Trophoblast cell (in vitro differentiated cells and primary cell): ENCODE measurements at regions not wholly inside any gene's neighbourhood (a gene's known extent, or its start where the extent isn't known, plus 50 kb on each side); places are given as distances from the start of the nearest gene placed in this dataset.
A peak's percentile ranks its signal among the peaks of the same experiment; 100 is the strongest.

Experiments
- DNase-seq, 2 donors: peaks; one replicate each; pipeline ENCODE4 v3.0.0-alpha.2; 2016
- H2AFZ ChIP-seq: 2 replicates; pipeline ENCODE4 v1.6.1; 2013; ENCODE audit warnings: low read length, moderate library complexity, mild to moderate bottlenecking; ENCODE audit not compliant: insufficient read depth, poor library complexity
- H2AK5ac ChIP-seq: 2 replicates; pipeline ENCODE4 v1.6.1; 2013; ENCODE audit warnings: mild to moderate bottlenecking, low read length
- H2BK120ac ChIP-seq: 2 replicates; pipeline ENCODE4 v1.6.1; 2013; ENCODE audit warnings: low read length, mild to moderate bottlenecking, moderate library complexity; ENCODE audit not compliant: insufficient read depth, poor library complexity
- H2BK12ac ChIP-seq: 2 replicates; pipeline ENCODE4 v1.6.1; 2013; ENCODE audit warnings: mild to moderate bottlenecking, low read length, moderate library complexity
- H2BK5ac ChIP-seq: 2 replicates; pipeline ENCODE4 v1.6.1; 2013; ENCODE audit warnings: low read length, low read depth, moderate library complexity, mild to moderate bottlenecking; ENCODE audit not compliant: poor library complexity
- H3K14ac ChIP-seq: 2 replicates; pipeline ENCODE4 v1.6.1; 2013; ENCODE audit warnings: mild to moderate bottlenecking, low read length
- H3K18ac ChIP-seq: 2 replicates; pipeline ENCODE4 v1.6.1; 2013; ENCODE audit warnings: mild to moderate bottlenecking, low read length
- H3K23ac ChIP-seq: 2 replicates; pipeline ENCODE4 v1.6.1; 2013; ENCODE audit warnings: low read length
- H3K27ac ChIP-seq: 2 replicates; pipeline ENCODE4 v1.5.1; 2013; ENCODE audit warnings: low read depth, mild to moderate bottlenecking, inconsistent platforms, low read length, moderate library complexity
- H3K27me3 ChIP-seq: 2 replicates; pipeline ENCODE4 v1.6.1; 2013; ENCODE audit warnings: inconsistent platforms, mild to moderate bottlenecking, low read length, moderate library complexity; ENCODE audit not compliant: insufficient read depth
- H3K36me3 ChIP-seq, 2 experiments: 1 replicate in 1 of 2; 2 replicates in 1 of 2; pipeline ENCODE4 v1.6.1; 2013; ENCODE audit warnings: low read length in 2 of 2, mild to moderate bottlenecking in 2 of 2, moderate library complexity in 1 of 2; ENCODE audit not compliant: insufficient read depth in 2 of 2, control insufficient read depth in 1 of 2
- H3K4ac ChIP-seq: 2 replicates; pipeline ENCODE4 v1.6.1; 2013; ENCODE audit warnings: low read depth, mild to moderate bottlenecking, low read length, moderate library complexity
- H3K4me1 ChIP-seq, 2 experiments: 1 replicate in 1 of 2; 2 replicates in 1 of 2; pipeline ENCODE4 v1.6.1; 2013; ENCODE audit warnings: low read length in 2 of 2, mild to moderate bottlenecking in 2 of 2, moderate library complexity in 1 of 2; ENCODE audit not compliant: insufficient read depth in 2 of 2, control insufficient read depth in 1 of 2
- H3K4me2 ChIP-seq: 2 replicates; pipeline ENCODE4 v1.6.1; 2013; ENCODE audit warnings: inconsistent platforms, mild to moderate bottlenecking, low read length, moderate library complexity
- H3K4me3 ChIP-seq: 2 replicates; pipeline ENCODE4 v1.5.1; 2013; ENCODE audit warnings: mild to moderate bottlenecking, low read depth, low read length, inconsistent platforms
- H3K79me1 ChIP-seq: one replicate; pipeline ENCODE4 v1.6.1; 2013; ENCODE audit warnings: low read length
- H3K79me2 ChIP-seq: 2 replicates; pipeline ENCODE4 v1.6.1; 2013; ENCODE audit warnings: low read length, mild to moderate bottlenecking; ENCODE audit not compliant: control insufficient read depth, insufficient read depth, poor library complexity
- H3K9ac ChIP-seq: 2 replicates; pipeline ENCODE4 v1.6.1; 2013; ENCODE audit warnings: mild to moderate bottlenecking, low read length
- H3K9me3 ChIP-seq: 2 replicates; pipeline ENCODE4 v1.6.1; 2013; ENCODE audit warnings: low read depth, mild to moderate bottlenecking, control low read depth, inconsistent platforms, low read length; ENCODE audit not compliant: insufficient read depth
- H4K12ac ChIP-seq: 2 replicates; pipeline ENCODE4 v1.6.1; 2013; ENCODE audit warnings: low read depth, mild to moderate bottlenecking, low read length, moderate library complexity
- H4K8ac ChIP-seq: 2 replicates; pipeline ENCODE4 v1.6.1; 2013; ENCODE audit warnings: low read depth, mild to moderate bottlenecking, low read length, moderate library complexity
- H4K91ac ChIP-seq: one replicate; pipeline ENCODE4 v1.6.1; 2013; ENCODE audit warnings: low read depth, mild to moderate bottlenecking, low read length, moderate library complexity
- WGBS: extraction: QIAGEN DNeasy Blood & Tissue Kit; methylation state at CpG from one replicate; pipeline ENCODE4 v1.1.7; 2013; ENCODE audit warnings: missing lambda C conversion rate; ENCODE audit not compliant: insufficient read length, insufficient coverage; ENCODE audit errors: extremely low coverage; 5-methylcytosine and 5-hydroxymethylcytosine counted together

DNA sequence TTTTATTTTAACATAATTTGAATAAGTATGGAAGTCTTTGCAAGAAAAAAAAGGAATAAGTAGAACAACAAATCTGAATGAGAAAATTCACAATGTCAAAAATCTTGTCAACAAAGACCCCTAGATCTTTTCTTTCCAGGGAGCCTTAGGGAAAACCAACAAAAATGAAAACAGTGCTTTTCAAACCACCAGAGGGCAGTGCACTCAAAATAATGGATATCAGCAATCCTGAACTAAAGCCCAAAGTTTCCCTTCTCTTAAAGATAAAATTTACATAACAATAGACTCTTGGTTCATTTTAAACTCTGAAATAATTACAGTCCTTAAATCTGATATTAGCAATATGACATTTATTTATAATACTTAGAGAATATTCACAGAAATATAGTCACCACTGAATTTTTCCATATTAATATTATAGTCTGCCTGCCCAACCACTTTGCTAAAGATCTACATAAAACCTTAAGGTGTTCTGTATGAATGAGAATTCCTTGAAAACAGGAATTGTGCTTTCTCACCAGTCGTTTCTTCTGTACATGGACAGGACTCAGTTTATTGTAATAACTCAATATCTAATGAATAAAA, 105.3 kb upstream of the BMP5 start:
- no peak overlapping the region for H3K27ac ChIP-seq
- H3K9me3 ChIP-seq = no peaks in the 10 kb centered on the region
- H3K4ac ChIP-seq = no peak overlapping the region
- H2BK120ac ChIP-seq = no peak overlapping the region
- peak; percentile 42 to 79 for DNase-seq
- no peak overlapping the region for H2BK12ac ChIP-seq
- no peak overlapping the region for H3K23ac ChIP-seq
- no peak overlapping the region for H3K4me2 ChIP-seq
- H2AFZ ChIP-seq = no peak overlapping the region
- no peak overlapping the region for H4K8ac ChIP-seq
- H4K12ac ChIP-seq = no peak overlapping the region
- H3K9ac ChIP-seq = no peak overlapping the region
- no peak overlapping the region for H4K91ac ChIP-seq
- no peaks in the 10 kb centered on the region for H3K79me2 ChIP-seq
- H3K18ac ChIP-seq = no peak overlapping the region
- no CpG with 5 or more reads among the region's 1 CpG for WGBS
- H2BK5ac ChIP-seq = no peak overlapping the region
- H3K14ac ChIP-seq = no peak overlapping the region
- H3K27me3 ChIP-seq = no peaks in the 10 kb centered on the region
- no peak overlapping the region for H2AK5ac ChIP-seq
- no peaks in the 10 kb centered on the region for H3K4me1 ChIP-seq
- no peaks in the 10 kb centered on the region for H3K79me1 ChIP-seq
- no peak overlapping the region for H3K4me3 ChIP-seq
- no peaks in the 10 kb centered on the region for H3K36me3 ChIP-seq

DNA sequence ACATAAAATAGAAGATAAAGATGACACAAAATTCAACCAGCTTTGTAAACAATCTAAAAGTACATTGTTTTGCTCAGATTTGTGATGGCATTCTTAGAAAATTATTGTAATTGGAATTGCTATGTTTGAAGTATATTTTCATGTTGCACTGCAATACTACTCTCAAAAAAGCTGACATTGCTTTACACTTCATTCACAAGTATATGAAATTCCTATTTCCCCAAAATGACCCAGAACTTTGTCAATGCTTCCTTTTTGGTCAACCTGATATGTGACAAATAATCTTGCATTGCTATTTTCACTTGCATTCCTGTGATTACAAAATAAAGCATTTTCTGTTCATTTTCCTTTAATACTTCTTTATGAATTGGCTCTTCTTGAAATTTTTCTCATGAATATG, 104.1 kb upstream of the BMP5 start:
- Histone ChIP-seq H3K79me2 (no peaks in the 10 kb centered on the region), H4K8ac (no peak overlapping the region), H3K79me1 (no peaks in the 10 kb centered on the region), H3K4me1 (no peaks in the 10 kb centered on the region), H3K18ac (no peak overlapping the region), H3K4ac (no peak overlapping the region), H2BK5ac (no peak overlapping the region), H4K12ac (no peak overlapping the region), H3K36me3 (no peaks in the 10 kb centered on the region), H3K27ac (no peak overlapping the region), H3K9me3 (no peaks in the 10 kb centered on the region), H2AK5ac (no peak overlapping the region), H3K4me2 (no peak overlapping the region), H3K23ac (no peak overlapping the region), H3K4me3 (no peak overlapping the region), H3K14ac (no peak overlapping the region), H3K27me3 (no peaks in the 10 kb centered on the region), H2AFZ (no peak overlapping the region), H3K9ac (no peak overlapping the region), H4K91ac (no peak overlapping the region), H2BK12ac (no peak overlapping the region), H2BK120ac (no peak overlapping the region)
- DNase-seq = no peak

DNA sequence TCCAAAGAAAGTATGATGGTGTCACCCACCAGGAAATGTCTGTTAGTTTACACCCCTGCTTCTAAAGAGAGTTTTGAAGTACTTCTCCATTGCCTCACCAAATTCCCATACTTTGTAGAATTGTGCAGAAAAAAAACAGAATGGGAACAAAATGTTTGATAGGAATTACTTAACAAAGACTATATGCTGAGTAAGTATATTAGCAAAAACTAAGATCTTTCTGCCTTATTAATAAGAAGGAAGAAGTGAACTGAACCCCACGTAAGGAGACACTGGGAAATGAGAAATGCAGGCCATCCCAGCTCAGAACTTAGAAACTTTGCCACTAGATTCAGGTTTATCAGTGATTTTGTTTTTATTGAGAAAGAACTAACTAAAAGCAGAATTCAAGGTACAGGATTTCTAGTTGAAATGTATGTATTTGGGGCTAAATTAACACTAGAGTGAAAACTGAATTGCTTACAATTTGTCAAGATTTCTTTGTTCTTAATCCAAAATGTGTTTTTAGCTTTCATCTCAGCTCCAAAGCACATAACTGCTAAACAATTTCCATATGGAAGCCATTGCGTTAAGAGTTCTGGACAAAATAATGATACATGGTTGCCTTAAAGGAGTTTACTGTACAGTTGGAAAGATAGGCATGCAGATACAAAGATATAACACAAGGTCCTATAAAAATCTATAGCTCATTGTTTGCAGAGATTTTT, 102.7 kb upstream of the BMP5 start:
- H3K4me3 ChIP-seq = no peak overlapping the region
- no peak overlapping the region for H4K12ac ChIP-seq
- no peak overlapping the region for H3K18ac ChIP-seq
- no peak overlapping the region for H4K91ac ChIP-seq
- no peak overlapping the region for H3K14ac ChIP-seq
- H2BK5ac ChIP-seq = no peak overlapping the region
- no peak overlapping the region for H3K4me2 ChIP-seq
- H2BK12ac ChIP-seq = no peak overlapping the region
- no peak overlapping the region for H3K4ac ChIP-seq
- no peak overlapping the region for H2AK5ac ChIP-seq
- no peaks in the 10 kb centered on the region for H3K9me3 ChIP-seq
- no peak overlapping the region for H3K23ac ChIP-seq
- H2AFZ ChIP-seq = no peak overlapping the region
- H3K4me1 ChIP-seq = no peaks in the 10 kb centered on the region
- no peaks in the 10 kb centered on the region for H3K27me3 ChIP-seq
- DNase-seq = no peak
- H3K36me3 ChIP-seq = no peaks in the 10 kb centered on the region
- no peak overlapping the region for H4K8ac ChIP-seq
- H3K79me1 ChIP-seq = no peaks in the 10 kb centered on the region
- no peak overlapping the region for H3K27ac ChIP-seq
- H3K79me2 ChIP-seq = no peaks in the 10 kb centered on the region
- no peak overlapping the region for H2BK120ac ChIP-seq
- H3K9ac ChIP-seq = no peak overlapping the region
- WGBS = no CpG with 5 or more reads among the region's 2 CpGs

DNA sequence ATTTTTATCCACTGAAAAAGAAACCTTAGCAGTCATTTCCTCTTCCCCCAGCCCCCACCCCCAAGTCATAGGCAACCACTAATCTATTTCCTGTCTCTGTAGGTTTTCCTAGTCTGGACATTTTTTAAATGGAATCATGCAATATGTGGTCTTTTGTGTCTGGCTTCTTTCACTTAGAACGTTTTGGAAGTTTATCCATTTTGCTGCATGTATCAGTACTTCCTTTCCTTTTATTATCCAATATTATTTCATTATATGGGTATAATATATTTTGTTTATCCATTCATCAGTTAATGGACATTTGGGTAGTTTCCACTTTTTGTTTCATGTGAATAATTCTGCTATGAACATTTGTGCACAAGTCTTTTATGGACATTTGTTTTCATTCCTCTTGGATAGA, 99.3 kb upstream of the BMP5 start:
- Histone ChIP-seq H3K4me2 (no peak overlapping the region), H3K79me1 (no peaks in the 10 kb centered on the region), H2BK5ac (no peak overlapping the region), H2BK120ac (no peak overlapping the region), H4K8ac (no peak overlapping the region), H3K23ac (no peak overlapping the region), H4K91ac (no peak overlapping the region), H3K4me3 (no peak overlapping the region), H3K4ac (no peak overlapping the region), H3K79me2 (no peaks in the 10 kb centered on the region), H3K27ac (no peak overlapping the region), H4K12ac (no peak overlapping the region), H3K9ac (no peak overlapping the region), H2BK12ac (no peak overlapping the region), H3K36me3 (no peaks in the 10 kb centered on the region), H3K4me1 (no peaks in the 10 kb centered on the region), H3K14ac (no peak overlapping the region), H2AK5ac (no peak overlapping the region), H3K9me3 (no peaks in the 10 kb centered on the region), H2AFZ (no peak overlapping the region), H3K18ac (no peak overlapping the region), H3K27me3 (no peaks in the 10 kb centered on the region)
- WGBS = no CpG with 5 or more reads among the region's 1 CpG
- DNase-seq = no peak
